ENCODE measurements at regions not wholly inside any gene's neighbourhood (a gene's known extent, or its start where the extent isn't known, plus 50 kb on each side); places are given as distances from the start of the nearest gene placed in this dataset.

GRCh38 chr12:87141091-87141490, 884.9 kb upstream of the MGAT4C start:
- intact Hi-C loops (cut with DNase I): no loop called here

GRCh38 chr12:87140262-87140661, 884.1 kb upstream of the MGAT4C start:
- intact Hi-C loops (cut with DNase I): no loop called here
- TF ChIP-seq CTCF (IDR thresholded peaks at IDR 0.05): no peak
- Histone ChIP-seq H3K9ac (ENCODE audit: low read depth in 2 of 2, low read length in 2 of 2) (no peak overlapping the region), H3K4me1 (no peaks in the 10 kb centered on the region), H3K27ac (no peak overlapping the region), H3K9me3 (no peaks in the 10 kb centered on the region), H3K27me3 (no peaks in the 10 kb centered on the region), H3K36me3 (no peaks in the 10 kb centered on the region), H3K4me3 (no peak overlapping the region)
- no peak for DNase-seq

More at GRCh38 chr12:87141091-87141490, 884.9 kb upstream of the MGAT4C start:
- H3K27me3 ChIP-seq: no peaks in the 10 kb centered on the region
- H3K36me3 ChIP-seq: no peaks in the 10 kb centered on the region
- H3K9ac ChIP-seq (ENCODE audit: low read depth in 2 of 2, low read length in 2 of 2): no peak overlapping the region
- H3K4me3 ChIP-seq: no peak overlapping the region
- no peaks in the 10 kb centered on the region for H3K9me3 ChIP-seq
- TF ChIP-seq CTCF (IDR thresholded peaks at IDR 0.05): no peak
- H3K4me1 ChIP-seq: no peaks in the 10 kb centered on the region
- no peak overlapping the region for H3K27ac ChIP-seq
- no peak for DNase-seq

- Histone ChIP-seq H3K27ac (no peak overlapping the region), H3K36me3 (no peaks in the 10 kb centered on the region), H3K4me1 (no peaks in the 10 kb centered on the region), H3K9me3 (no peaks in the 10 kb centered on the region), H3K4me3 (no peak overlapping the region), H3K27me3 (no peaks in the 10 kb centered on the region), H3K9ac (ENCODE audit: low read depth in 2 of 2, low read length in 2 of 2) (no peak overlapping the region)
- intact Hi-C loops (cut with DNase I): no loop called here
- DNase-seq: no peak
- no peak for TF ChIP-seq CTCF (IDR thresholded peaks at IDR 0.05)
These were observed 881.0 kb upstream of the MGAT4C start for GRCh38 chr12:87137220-87137619.

GRCh38 chr12:87136330-87136976, 880.3 kb upstream of the MGAT4C start:
- H3K4me1 ChIP-seq: no peaks in the 10 kb centered on the region
- H3K9ac ChIP-seq (ENCODE audit: low read depth in 2 of 2, low read length in 2 of 2): no peak overlapping the region
- no peaks in the 10 kb centered on the region for H3K36me3 ChIP-seq
- H3K9me3 ChIP-seq: no peaks in the 10 kb centered on the region
- no peak overlapping the region for H3K27ac ChIP-seq
- TF ChIP-seq CTCF (IDR thresholded peaks at IDR 0.05): no peak
- no peak for DNase-seq
- H3K27me3 ChIP-seq: no peaks in the 10 kb centered on the region
- H3K4me3 ChIP-seq: no peak overlapping the region
- intact Hi-C loops (cut with DNase I): no loop called here

- Histone ChIP-seq H3K27ac (no peak overlapping the region), H3K4me1 (no peaks in the 10 kb centered on the region), H3K4me3 (no peak overlapping the region), H3K36me3 (no peaks in the 10 kb centered on the region), H3K9ac (ENCODE audit: low read depth in 2 of 2, low read length in 2 of 2) (no peak overlapping the region), H3K27me3 (no peaks in the 10 kb centered on the region), H3K9me3 (no peaks in the 10 kb centered on the region)
- no peak for TF ChIP-seq CTCF (IDR thresholded peaks at IDR 0.05)
- intact Hi-C loops (cut with DNase I): no loop called here
- DNase-seq: no peak
These were observed 871.1 kb upstream of the MGAT4C start for GRCh38 chr12:87127272-87127671.
